Spleen (tissue), 11 donors: ENCODE measurements at regions not wholly inside any gene's neighbourhood (a gene's known extent, or its start where the extent isn't known, plus 50 kb on each side); places are given as distances from the start of the nearest gene placed in this dataset.

ENCODE experiments used
- DNase-seq: peaks from one replicate; pipeline ENCODE4 v3.0.0-alpha.2; 2020
- H3K27ac ChIP-seq, 8 donors: fragments of 200-600 bp; sonication (generic) in 7 of 8; 1 replicate in 4 of 8; 2 replicates in 4 of 8; pipeline versions ENCODE4 v1.5.0 to v1.8.0; 2016 to 2021; ENCODE audit warnings: inconsistent platforms in 4 of 8, mild to moderate bottlenecking in 4 of 8, moderate library complexity in 1 of 8
- H3K27me3 ChIP-seq, 7 donors: fragments of 200-600 bp; sonication (generic) in 6 of 7; replicated peaks in 1 of 7; 1 replicate in 4 of 7; 2 replicates in 3 of 7; pipeline versions ENCODE4 v1.5.0 to v1.8.0; 2016 to 2021; ENCODE audit warnings: inconsistent platforms in 3 of 7, mild to moderate bottlenecking in 1 of 7
- H3K36me3 ChIP-seq, 6 donors: fragments of 200-600 bp; sonication (generic) in 5 of 6; 1 replicate in 4 of 6; 2 replicates in 2 of 6; pipeline versions ENCODE4 v1.5.0 to v1.8.0; 2016 to 2021; ENCODE audit warnings: inconsistent platforms in 2 of 6
- H3K4me1 ChIP-seq, 6 donors: fragments of 200-600 bp; sonication (generic) in 5 of 6; 1 replicate in 3 of 6; 2 replicates in 3 of 6; pipeline versions ENCODE4 v1.5.0 to v1.8.0; 2016 to 2021; ENCODE audit warnings: inconsistent platforms in 3 of 6
- H3K4me3 ChIP-seq, 8 donors: fragments of 200-600 bp; sonication (generic) in 7 of 8; 1 replicate in 4 of 8; 2 replicates in 4 of 8; pipeline versions ENCODE4 v1.5.0 to v1.8.0; 2016 to 2021; ENCODE audit warnings: inconsistent platforms in 4 of 8, mild to moderate bottlenecking in 4 of 8, moderate library complexity in 2 of 8
- H3K9me3 ChIP-seq, 8 donors: fragments of 200-600 bp; sonication (generic) in 7 of 8; 1 replicate in 4 of 8; 2 replicates in 4 of 8; pipeline versions ENCODE4 v1.5.0 to v1.8.0; 2016 to 2021; ENCODE audit warnings: inconsistent platforms in 4 of 8
- POLR2A ChIP-seq, 3 donors: fragments of 450-650 bp; IDR thresholded peaks; one replicate each; pipeline ENCODE4 v1.5.1; 2017; ENCODE audit warnings: antibody characterized with exemption in 3 of 3, mild to moderate bottlenecking in 1 of 3
- POLR2AphosphoS5 ChIP-seq, 3 donors: sonication (generic); formaldehyde crosslinking; IDR thresholded peaks; one replicate each; pipeline ENCODE4 v1.5.1; 2017; ENCODE audit warnings: antibody characterized with exemption in 3 of 3
- WGBS, 5 donors: extraction: QIAGEN DNeasy Blood & Tissue Kit in 3 of 5; methylation state at CpG; one replicate each; pipeline versions ENCODE4 v1.1.5 to v1.1.7; 2013 to 2018; 5-methylcytosine and 5-hydroxymethylcytosine counted together
- intact Hi-C: fragments of 100-400 bp; cut with DNase I; formaldehyde crosslinking; loops from one replicate; pipeline ENCODE4 v1.15.0; 2023; ENCODE audit warnings: low total_unique reads
- TF ChIP-seq, protein P1 (sequence below), 11 experiments: fragments of 200-600 bp in 7 of 11; fragments of 450-650 bp in 4 of 11; sonication (generic) in 4 of 11; IDR thresholded peaks in 8 of 11; conservative IDR thresholded peaks in 3 of 11; 1 replicate in 7 of 11; 2 replicates in 4 of 11; pipeline versions ENCODE4 v1.4.0 to v1.8.0; 2016 to 2021; ENCODE audit warnings: antibody characterized with exemption in 11 of 11, inconsistent platforms in 4 of 11, mild to moderate bottlenecking in 1 of 11
- donor health status: healthy with polysubstance abuse.
- donor health status: DM: no; HTN: no; CAD: no; lungs with moderate emphysema.
- donor health status: DM: no; HTN: no; CAD: no.
- donor health status: Bipolar disorder and iron deficiency.
- donor health status: healthy.
- donor health status: DM: no; HTN: no; CAD: no.
- donor health status: DM: yes; HTN: yes; CAD: no.

DNA sequence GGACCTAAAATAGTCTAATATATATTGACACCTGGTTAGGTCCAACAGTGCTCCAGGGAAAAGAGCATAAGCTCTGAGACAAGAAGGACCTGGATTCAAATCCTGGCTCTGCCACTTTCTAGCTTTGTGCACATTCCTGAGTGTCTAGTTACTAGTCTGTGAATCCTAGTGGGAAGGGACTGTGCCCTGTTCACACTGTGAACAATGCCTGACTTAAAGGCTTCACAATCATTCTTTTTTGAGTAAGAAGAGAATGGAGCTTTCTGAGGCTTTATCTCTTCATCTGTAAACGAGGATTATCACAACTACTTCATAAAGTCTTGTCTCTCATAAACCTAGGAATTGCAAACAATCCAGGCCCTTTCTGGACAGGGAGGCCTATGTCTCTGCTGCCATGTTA, 235.9 kb downstream of the SOX2 start:
- 31 to 62% (median 44%) methylated on average over 1 of the region's 1 CpG for WGBS, 5 donors
- Histone ChIP-seq H3K27ac (no peak overlapping the region), H3K4me1 (no peaks in the 10 kb centered on the region), H3K9me3 (no peaks in the 10 kb centered on the region), H3K4me3 (no peak overlapping the region), H3K27me3 (no peaks in the 10 kb centered on the region), H3K36me3 (no peaks in the 10 kb centered on the region)
- intact Hi-C loops: no loop called here
- no peak for DNase-seq
- TF ChIP-seq POLR2A (IDR thresholded peaks at IDR 0.05) (no peak), POLR2AphosphoS5 (IDR thresholded peaks at IDR 0.05) (no peak)
- TF ChIP-seq, protein P1, sequence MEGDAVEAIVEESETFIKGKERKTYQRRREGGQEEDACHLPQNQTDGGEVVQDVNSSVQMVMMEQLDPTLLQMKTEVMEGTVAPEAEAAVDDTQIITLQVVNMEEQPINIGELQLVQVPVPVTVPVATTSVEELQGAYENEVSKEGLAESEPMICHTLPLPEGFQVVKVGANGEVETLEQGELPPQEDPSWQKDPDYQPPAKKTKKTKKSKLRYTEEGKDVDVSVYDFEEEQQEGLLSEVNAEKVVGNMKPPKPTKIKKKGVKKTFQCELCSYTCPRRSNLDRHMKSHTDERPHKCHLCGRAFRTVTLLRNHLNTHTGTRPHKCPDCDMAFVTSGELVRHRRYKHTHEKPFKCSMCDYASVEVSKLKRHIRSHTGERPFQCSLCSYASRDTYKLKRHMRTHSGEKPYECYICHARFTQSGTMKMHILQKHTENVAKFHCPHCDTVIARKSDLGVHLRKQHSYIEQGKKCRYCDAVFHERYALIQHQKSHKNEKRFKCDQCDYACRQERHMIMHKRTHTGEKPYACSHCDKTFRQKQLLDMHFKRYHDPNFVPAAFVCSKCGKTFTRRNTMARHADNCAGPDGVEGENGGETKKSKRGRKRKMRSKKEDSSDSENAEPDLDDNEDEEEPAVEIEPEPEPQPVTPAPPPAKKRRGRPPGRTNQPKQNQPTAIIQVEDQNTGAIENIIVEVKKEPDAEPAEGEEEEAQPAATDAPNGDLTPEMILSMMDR (IDR thresholded peaks at IDR 0.05 in 8 of 11, conservative IDR thresholded peaks at IDR 0.05 in 3 of 11): no peak

DNA sequence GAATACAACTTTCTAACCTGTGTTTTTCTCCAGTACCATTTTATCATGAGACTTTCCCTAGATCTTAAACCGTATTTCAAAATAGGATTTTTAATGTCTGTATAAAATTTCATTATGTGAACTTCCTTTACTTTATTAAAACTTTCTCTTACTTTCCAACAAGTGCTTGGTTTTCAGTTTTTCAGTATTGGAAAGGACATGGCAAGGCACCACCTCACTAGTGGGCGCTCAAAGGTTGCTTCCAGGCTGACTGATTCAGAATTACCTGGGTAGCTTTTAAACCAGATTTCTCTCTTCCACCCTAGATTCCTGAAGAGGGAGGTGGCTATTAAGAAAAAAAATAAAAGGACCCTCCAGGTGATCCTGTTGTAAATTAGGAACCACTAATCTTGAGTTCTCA, 236.6 kb downstream of the SOX2 start:
- H3K36me3 ChIP-seq: no peaks in the 10 kb centered on the region
- H3K27me3 ChIP-seq: no peaks in the 10 kb centered on the region
- no peak overlapping the region for H3K4me3 ChIP-seq
- H3K4me1 ChIP-seq: no peaks in the 10 kb centered on the region
- TF ChIP-seq POLR2A (IDR thresholded peaks at IDR 0.05): no peak
- TF ChIP-seq, protein P1 (IDR thresholded peaks at IDR 0.05 in 8 of 11, conservative IDR thresholded peaks at IDR 0.05 in 3 of 11): no peak
- no peak for TF ChIP-seq POLR2AphosphoS5 (IDR thresholded peaks at IDR 0.05)
- WGBS, 5 donors: 70 to 83% (median 79%) methylated on average over 2 of the region's 2 CpGs
- H3K27ac ChIP-seq: no peak overlapping the region
- DNase-seq: no peak
- intact Hi-C loops: no loop called here
- H3K9me3 ChIP-seq: no peaks in the 10 kb centered on the region

DNA sequence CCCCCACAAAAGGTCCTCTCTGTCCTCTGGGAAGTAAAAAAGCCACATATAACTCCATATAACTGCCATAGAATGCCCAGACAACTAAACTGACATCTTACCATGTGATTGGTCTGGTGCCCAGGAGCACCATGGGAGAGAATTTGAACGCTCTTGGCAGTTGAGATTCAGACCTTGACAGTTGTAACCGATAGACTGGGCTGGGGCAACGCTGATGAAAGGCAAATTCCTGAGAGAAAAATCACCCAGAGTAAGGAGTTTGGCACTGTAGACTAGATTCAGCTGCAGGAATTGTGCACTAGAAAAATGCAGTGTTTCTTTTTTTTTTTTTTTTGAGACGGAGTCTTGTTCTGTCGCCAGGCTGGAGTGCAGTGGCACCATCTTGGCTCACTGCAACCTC, 240.5 kb downstream of the SOX2 start:
- intact Hi-C loops: no loop called here
- 79 to 96% (median 87%) methylated on average over 5 of the region's 5 CpGs for WGBS, 5 donors
- no peak overlapping the region for H3K27ac ChIP-seq
- H3K4me1 ChIP-seq: no peaks in the 10 kb centered on the region
- no peaks in the 10 kb centered on the region for H3K36me3 ChIP-seq
- H3K27me3 ChIP-seq: no peaks in the 10 kb centered on the region
- DNase-seq: no peak
- TF ChIP-seq POLR2A (IDR thresholded peaks at IDR 0.05): no peak
- TF ChIP-seq, protein P1 (IDR thresholded peaks at IDR 0.05 in 8 of 11, conservative IDR thresholded peaks at IDR 0.05 in 3 of 11): no peak
- no peak for TF ChIP-seq POLR2AphosphoS5 (IDR thresholded peaks at IDR 0.05)
- no peak overlapping the region for H3K4me3 ChIP-seq
- no peaks in the 10 kb centered on the region for H3K9me3 ChIP-seq

DNA sequence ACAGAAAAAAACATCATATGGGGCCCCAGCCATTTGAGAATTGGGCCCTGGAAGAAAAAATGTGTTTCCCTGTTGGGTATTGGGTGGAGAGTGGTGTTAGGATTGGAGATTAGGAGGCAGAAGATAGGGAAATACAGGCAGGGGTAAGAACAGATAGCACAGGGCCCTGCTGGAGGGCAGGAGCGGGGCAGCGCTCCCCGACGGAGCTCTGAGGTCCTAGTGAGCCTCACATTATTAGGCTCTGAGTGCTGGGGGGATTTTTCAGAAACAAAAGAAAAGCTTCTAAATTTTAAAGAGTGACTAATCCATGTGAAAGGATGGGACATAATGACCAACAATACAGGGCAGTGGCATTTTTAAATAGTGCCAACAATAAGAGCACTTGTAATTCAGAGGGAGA, 241.2 kb downstream of the SOX2 start:
- no peaks in the 10 kb centered on the region for H3K27me3 ChIP-seq
- 71 to 95% (median 76%) methylated on average over 4 of the region's 4 CpGs for WGBS, 5 donors
- no peak overlapping the region for H3K27ac ChIP-seq
- DNase-seq: no peak
- intact Hi-C loops: no loop called here
- H3K9me3 ChIP-seq: no peaks in the 10 kb centered on the region
- H3K4me3 ChIP-seq: no peak overlapping the region
- no peak for TF ChIP-seq POLR2AphosphoS5 (IDR thresholded peaks at IDR 0.05)
- no peak for TF ChIP-seq POLR2A (IDR thresholded peaks at IDR 0.05)
- TF ChIP-seq, protein P1 (IDR thresholded peaks at IDR 0.05 in 8 of 11, conservative IDR thresholded peaks at IDR 0.05 in 3 of 11): no peak
- no peaks in the 10 kb centered on the region for H3K36me3 ChIP-seq
- no peaks in the 10 kb centered on the region for H3K4me1 ChIP-seq
